ACHN (cell line): ENCODE measurements at regions not wholly inside any gene's neighbourhood (a gene's known extent, or its start where the extent isn't known, plus 50 kb on each side); places are given as distances from the start of the nearest gene placed in this dataset.
"Not testable (repeated sequence)": the region's sequence is repeated elsewhere in the genome, so short reads cannot be mapped to it uniquely, and the experiment has no call there.

Experiments
- DNase-seq: peaks from one replicate; pipeline ENCODE4 v3.0.0-alpha.2; 2015
- in situ Hi-C: cut with HindIII; loops from 2 replicates; pipeline ENCODE4 v1.10.0; 2017; ENCODE audit warnings: low sequenced_read_pairs, low pct_ligation_motif_present, low pct_unique_long_range_greater_than_20kb

DNA sequence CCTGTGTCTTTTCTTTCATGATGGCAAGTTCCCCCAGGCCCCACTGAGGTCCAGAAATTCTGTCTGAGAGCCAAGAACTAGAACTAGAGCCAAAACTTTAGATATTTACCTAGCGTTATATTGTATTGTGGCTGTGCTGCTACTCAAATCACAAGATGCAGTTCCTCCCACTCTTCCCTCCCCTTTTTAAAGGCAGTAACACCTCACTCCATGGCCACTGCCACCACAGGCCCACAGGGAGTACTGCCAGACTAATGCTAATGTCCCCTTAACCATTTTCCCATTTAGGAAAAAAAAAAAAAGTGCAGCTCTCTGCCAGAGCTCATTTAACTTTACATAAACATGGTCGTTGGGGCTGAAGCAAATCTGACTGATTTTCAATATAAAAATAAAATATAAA, 99.7 kb upstream of the KYNU start:
- in situ Hi-C loops: no loop called here
- DNase-seq: no peak

DNA sequence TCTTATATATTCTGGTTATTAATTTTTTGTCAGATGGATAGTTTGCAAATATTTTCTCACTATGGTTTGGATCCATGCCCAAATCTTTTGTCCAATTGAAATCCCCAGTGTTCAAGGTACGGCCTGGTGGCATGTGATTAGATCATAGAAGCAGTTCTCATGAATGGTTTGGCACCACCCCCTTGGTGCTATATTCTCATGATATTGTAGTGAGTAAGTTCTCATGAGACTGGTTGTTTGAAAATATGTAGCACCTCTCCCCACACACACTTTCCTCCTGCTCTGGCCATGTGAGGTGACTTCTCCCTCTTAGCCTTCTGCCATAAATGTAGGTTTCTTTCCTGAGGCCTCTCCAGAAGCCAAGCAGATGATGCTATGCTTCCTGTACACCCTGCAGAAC, 107.7 kb upstream of the KYNU start:
- DNase-seq: no peak

DNA sequence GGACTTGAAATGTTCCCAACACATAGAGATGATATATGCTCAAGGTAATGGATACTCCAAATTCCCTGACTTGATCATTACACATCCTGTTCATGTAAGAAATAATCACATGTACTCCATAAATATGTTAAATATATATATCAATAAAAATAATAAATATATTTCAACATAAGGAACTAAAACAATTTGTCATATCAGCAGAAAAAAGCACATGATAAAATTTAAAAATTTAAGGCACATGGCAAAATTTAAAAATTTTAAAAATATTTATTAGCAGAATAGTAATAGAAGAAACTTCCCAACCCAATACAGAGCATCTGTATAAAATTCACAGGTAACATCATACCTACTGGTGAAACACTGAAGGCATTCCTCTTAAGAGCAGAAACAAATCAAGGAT, 109.6 kb upstream of the KYNU start:
- in situ Hi-C loops: no loop called here
- no peak for DNase-seq

More for the DNA sequence above, 107.7 kb upstream of the KYNU start:
- in situ Hi-C loops: no loop called here

DNA sequence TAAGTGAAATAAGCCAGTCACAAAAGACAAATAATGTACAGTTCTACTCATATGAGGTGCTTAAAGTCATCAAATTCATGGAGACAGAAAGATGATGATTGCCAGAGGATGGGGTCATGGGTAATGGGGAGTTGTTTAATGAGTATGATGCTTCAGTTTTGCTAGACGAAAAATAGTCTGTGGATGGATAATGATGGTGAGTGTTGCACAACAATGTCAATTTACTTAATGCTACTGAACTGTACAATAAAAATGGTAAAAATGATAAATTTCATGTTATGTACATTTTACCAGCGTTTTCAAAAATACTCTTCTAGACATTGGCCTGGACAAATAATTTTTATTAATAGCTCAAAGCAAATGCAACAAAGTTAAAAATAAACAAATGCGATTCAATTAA, 118.5 kb upstream of the KYNU start:
- DNase-seq: no peak
- in situ Hi-C loops: no loop called here

DNA sequence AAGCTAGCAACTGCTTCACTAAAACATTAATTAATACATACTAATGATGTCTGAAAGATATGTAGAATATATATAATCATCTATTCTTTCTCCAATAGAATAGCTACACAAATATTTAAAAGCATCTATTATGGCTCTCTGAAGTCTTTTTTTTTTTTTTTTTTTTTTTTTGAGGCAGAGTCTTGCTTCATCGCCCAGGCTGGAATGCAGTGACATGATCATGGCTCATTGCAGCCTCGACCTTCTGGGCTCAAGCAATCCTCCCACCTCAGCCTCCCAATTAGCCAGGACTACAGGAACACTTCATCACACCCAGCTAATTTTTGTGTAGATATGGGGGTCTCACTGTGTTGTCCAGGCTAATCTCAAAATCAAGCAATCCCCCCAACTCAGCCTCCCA, 120.4 kb upstream of the KYNU start:
- in situ Hi-C loops: no loop called here
- no peak for DNase-seq

DNA sequence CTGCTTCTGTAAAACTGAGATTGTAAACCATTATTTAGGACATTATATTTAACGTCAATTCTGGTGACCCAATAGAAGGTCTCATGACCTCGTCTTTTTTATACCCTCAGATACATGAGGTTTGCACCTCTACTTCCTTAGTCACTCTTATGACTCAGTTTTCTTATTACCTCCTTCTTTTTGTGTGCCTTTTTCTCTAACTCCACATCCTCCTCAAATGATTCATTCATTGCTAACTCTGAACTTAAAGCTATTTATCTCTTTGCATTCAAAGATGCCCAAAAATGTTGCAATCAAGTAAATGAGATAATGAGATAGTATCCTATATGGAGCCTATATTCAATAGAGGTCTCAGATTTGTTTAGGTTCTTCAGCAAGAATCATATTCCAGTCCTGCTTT, 121.0 kb upstream of the KYNU start:
- DNase-seq: no peak
- in situ Hi-C loops: no loop called here

- in situ Hi-C loops: no loop called here
Measured at GRCh38 chr2:142755191-142755590, 122.3 kb upstream of the KYNU start.

GRCh38 chr2:142754182-142754581, 123.3 kb upstream of the KYNU start:
- in situ Hi-C loops: no loop called here
- DNase-seq: no peak

More at GRCh38 chr2:142755191-142755590, 122.3 kb upstream of the KYNU start:
- no peak for DNase-seq

- in situ Hi-C loops: no loop called here
Measured at GRCh38 chr2:142750858-142751257, 126.6 kb upstream of the KYNU start.

DNA sequence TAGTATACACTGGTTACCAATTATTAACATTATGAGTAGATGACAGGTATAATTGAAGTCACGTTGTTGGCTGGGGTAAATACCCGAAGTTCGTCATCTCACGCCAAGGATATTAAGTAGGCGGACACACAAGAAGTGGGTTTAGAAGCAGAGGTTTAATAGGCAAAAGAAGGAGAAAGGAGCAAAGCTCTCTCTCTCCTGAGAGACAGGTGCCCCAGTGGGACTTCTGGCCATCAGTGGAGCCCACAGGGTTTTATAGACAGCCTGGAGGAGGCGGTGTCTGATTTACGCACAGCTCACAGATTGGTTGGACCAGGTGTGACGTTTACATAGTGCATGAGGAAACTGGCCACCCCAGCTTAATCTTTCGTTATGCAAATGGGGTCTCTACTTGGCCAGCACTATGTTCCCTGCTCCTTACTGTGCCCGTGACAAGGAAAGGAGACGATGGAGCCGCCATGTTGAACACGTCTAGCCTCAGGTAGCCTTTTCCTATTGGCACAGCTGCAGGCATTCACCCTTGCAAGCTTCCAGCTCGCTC, 128.8 kb upstream of the KYNU start:
- in situ Hi-C loops: no loop called here
- DNase-seq: no peak

More at GRCh38 chr2:142750858-142751257, 126.6 kb upstream of the KYNU start:
- no peak for DNase-seq

DNA sequence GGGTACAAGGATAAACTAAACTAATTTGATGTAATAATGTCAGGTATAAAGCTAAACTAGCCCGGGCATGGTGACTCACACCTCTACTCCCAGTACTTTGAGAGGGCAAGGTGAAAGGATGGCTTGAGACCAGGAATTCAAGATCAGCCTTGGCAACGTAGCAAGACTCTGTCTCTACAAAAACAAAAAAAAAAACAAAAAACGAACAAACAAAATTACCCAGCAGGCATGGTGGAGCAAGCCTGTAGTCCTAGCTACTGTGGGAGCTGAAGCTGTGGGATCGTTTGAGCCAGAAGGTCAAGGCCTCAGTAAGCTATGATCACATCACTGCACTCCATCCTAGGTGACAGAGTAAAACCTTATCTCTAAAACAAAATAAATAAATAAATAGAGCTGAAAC, 131.8 kb upstream of the KYNU start:
- no peak for DNase-seq
- in situ Hi-C loops: no loop called here

GRCh38 chr2:142742371-142743214, 134.9 kb upstream of the KYNU start:
- DNase-seq: no peak

DNA sequence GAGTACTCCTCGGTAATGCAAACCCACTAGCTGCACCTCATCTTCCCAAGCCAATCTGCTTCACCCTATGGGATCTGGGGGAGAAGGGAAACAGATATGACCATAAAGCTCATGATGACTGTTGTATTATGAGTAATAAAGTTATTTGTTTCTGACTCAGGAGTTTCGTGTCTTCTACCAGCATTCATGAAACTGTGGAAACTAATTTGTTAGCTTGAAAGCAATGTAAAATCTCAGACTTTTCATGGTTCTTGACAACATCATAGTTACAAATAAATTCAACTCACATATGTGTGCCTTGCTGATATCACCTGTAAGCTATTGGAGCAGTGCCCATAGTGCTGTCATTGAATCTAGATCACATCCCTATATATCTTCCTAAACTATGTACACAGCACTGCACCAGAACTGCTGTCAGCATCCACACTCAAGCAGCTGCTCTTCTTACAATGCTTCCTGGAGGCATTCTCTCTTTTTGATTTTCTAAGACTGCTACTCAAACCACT, 135.6 kb upstream of the KYNU start:
- in situ Hi-C loops: no loop called here
- no peak for DNase-seq

More at GRCh38 chr2:142742371-142743214, 134.9 kb upstream of the KYNU start:
- in situ Hi-C loops: no loop called here

DNA sequence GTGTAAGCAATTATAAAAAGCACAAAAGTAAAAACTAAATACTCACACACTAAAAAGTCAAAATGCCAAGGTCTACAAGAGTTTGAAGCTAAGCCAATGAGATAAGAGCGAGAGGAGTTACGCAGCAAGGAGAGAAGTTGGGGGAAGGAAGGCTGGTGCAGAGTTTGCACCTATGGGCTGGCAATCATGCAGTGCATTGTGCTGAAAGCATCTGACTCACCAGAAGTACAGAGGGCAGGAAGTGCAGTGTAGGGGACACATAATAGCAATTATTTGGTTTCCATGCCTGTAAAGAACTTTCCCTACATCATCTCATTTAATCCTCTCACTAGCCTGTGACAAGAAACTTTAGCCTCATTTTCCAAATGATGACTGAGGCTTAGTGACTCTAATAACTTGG, 142.7 kb upstream of the KYNU start:
- in situ Hi-C loops: no loop called here
- no peak for DNase-seq

GRCh38 chr2:142734231-142734630, 143.2 kb upstream of the KYNU start:
- DNase-seq: no peak
- in situ Hi-C loops: no loop called here

DNA sequence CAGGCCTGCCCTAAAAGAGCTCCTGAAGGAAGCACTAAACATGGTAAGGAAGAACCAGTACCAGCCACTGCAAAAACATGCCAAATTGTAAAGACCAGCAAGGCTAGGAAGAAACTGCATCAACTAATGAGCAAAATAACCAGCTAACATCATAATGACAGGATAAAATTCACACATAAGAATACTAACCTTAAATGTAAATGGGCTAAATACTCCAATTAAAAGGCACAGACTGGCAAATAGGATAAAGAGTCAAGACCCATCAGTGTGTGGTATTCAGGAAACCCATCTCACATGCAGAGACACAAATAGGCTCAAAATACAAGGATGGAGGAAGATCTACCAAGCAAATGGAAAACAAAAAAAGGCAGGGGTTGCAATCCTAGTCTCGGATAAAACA, 147.7 kb upstream of the KYNU start:
- in situ Hi-C loops, DNase-seq: not testable (repeated sequence)

DNA sequence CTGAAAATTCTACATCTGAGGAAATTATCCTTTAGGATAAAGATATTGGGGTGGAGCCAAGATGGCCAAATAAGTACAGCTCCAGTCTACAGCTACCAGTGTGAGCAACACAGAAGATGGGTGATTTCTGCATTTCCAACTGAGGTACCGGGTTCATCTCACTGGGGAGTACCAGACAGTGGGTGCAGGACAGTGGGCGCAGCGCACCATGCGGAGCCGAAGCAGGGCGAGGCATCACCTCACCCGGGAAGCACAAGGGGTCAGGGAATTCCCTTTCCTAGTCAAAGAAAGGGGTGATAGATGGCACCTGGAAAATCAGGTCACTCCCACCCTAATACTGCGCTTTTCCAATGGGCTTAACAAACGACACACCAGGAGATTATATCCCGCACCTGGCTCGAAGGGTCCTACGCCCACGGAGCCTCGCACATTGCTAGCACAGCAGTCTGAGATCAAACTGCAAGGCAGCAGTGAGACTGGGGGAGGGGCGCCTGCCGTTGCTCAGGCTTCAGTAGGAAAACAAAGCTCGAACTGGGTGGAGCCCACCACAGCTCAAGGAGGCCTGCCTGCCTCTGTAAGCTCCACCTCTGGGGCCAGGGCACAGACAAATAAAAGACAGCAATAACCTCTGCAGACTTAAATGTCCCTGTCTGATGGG, 149.5 kb upstream of the KYNU start:
- in situ Hi-C loops: not testable (repeated sequence)

GRCh38 chr2:142725386-142725785, 152.1 kb upstream of the KYNU start:
- in situ Hi-C loops: no loop called here

More for the DNA sequence above, 149.5 kb upstream of the KYNU start:
- DNase-seq: not testable (repeated sequence)

GRCh38 chr2:142724713-142725349, 152.6 kb upstream of the KYNU start:
- in situ Hi-C loops: no loop called here
- DNase-seq: no peak

More at GRCh38 chr2:142725386-142725785, 152.1 kb upstream of the KYNU start:
- DNase-seq: no peak
